NCI-H524 treated with DMSO at 0.1 percent for 48 hours (cell line): ENCODE measurements at regions not wholly inside any gene's neighbourhood (a gene's known extent, or its start where the extent isn't known, plus 50 kb on each side); places are given as distances from the start of the nearest gene placed in this dataset.
"Not testable (repeated sequence)": the region's sequence is repeated elsewhere in the genome, so short reads cannot be mapped to it uniquely, and the experiment has no call there.

Source experiments
- DNase-seq: peaks from one replicate; lab custom pipeline; 2025; lab: John Stamatoyannopoulos, UW

DNA sequence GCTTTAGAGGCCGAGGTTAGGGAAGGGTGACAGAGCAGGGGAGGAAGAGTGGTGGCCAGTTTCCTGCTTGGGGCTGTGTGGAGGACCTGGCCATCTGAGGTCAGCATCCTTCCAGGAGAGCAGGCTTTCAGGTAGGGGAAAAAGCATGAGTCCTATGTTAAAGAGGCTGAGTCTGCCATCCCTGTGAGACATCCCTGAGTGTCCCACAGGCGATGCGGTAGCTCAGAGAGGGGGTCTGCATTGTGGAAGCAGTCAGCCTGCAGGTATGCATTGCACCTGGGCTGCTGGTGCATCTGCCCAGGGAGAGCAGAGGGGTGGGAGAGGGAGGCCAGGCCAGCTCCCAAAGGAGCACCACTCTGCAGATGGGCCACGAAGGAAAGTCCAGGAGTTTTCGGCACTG is 282.1 kb upstream of the ZNF32 start:
- DNase-seq: no peak

DNA sequence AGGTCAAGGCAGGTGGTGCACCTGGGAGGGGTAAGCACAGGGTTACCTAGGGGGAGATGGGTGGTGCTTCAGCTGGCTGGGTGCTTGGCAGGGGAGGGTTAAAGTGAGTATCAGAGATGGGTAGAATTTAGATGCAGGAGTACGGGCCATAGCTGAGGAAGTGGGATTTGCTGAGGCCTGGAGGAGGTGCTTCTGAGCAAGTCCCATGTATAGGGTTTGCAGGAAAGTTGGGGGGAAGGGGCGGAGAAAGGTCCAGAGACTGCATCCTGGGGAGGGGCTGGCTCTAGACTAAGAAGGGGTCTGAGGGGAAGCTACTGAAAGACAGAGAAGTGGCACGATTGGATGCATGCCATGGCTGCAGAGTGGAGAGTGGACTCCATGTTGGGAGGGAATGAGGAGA is 281.6 kb upstream of the ZNF32 start:
- DNase-seq: no peak

DNA sequence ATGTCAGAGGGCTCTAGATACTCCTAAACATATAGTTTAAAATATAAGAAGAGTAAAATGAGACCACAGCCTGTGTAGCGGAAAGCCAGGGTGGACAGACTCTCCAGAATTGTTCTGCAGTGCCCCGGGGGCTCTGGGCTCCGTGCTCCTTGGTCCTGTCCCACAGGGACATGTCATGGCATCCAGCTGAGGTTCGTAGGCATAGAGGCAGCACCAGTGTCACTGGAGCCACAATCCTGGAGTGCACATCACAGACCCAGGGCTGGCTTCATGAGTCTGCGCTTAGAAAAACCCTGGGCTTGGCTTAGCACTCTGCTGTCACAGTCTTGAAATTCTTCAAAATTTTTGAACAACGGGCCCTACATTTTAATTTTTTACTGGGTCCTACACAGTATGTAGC is 280.4 kb upstream of the ZNF32 start:
- no peak for DNase-seq

DNA sequence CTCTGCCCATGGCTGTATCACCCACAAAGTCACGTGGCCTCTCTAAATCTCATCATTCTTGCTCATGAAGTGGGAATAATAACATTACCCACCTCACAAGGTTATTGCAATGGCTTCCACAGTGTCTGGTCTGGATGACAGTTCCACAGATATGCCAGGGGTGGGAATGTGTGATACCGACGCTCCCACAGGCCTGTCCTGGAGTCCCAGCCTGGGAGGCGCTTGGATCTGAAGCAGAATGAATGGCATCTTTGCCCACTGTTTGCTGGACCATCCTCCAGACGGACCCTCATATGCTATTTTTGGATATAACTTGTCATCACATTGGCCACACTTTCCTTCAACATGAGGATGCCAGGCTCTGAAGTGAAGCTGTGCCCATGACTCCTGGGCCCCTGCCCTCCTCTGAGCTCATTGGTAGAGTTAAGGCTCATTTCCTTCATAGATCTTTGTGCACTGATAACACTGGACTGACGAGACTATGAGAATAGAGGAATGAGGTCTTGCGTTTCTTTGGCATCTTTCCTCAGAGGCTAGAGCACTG is 279.8 kb upstream of the ZNF32 start:
- DNase-seq: no peak

DNA sequence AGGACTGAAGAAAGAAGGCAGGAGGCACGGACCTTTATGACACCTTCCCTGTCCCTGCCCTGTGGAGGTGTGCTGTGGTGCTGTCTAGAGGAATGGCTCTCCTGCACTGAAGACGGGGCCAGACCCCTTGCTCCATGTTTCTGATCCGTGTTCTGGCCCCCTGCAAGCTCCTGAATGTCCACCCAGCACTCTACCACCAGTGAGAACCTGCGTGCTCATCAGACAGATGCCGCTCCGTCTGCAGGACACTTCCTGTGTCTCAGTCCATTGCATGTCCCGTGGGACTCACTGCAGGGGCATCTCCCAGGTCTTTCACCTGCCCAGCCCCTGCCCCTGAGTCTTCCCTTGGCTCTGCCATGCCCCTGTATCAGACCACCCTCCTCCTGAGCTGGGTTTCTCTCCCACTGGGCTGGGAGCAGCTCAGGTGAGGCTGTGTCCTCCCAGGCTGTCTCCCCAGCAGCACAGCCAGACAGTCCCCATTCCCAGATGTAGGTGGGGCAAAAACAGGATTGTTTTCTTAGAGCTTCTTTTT is 278.3 kb upstream of the ZNF32 start:
- DNase-seq: no peak

DNA sequence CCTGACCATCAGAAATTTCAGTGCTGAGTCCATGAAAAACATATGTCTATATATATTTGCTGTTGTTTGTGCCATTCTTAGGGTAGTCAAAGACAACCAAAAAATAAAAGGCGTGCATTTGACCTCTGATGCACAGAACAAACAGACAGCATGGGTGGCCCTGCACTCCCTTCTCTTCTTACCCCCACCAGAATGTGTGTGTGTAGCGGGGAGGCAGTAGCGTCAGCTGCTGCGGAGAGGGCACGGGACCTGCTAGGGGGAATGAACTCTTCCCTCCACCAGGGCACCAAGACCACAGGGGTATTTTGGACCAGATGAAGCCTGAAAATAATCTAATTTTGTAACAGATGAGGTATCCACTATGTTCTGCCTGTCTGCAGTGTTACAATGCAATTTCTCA is 277.7 kb upstream of the ZNF32 start:
- no peak for DNase-seq

DNA sequence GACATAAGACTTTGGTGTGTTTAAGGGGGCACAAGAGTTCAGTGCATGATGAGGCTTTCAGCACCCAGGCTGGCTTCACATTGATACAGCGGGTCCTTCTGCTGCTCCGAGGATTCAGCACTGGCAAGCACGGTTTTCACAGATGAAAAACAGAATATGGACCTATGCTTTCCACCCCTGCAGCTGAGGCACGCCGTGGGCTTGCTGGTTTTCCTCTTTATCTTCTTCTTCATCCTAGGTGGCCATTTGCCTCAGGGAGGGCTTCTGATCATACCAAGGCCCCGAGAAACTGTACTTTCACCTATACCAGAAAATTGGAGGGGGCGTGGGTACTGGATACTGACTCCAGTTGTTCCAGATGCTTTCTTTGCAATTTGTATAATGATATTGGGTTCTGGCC is 277.1 kb upstream of the ZNF32 start:
- no peak for DNase-seq

DNA sequence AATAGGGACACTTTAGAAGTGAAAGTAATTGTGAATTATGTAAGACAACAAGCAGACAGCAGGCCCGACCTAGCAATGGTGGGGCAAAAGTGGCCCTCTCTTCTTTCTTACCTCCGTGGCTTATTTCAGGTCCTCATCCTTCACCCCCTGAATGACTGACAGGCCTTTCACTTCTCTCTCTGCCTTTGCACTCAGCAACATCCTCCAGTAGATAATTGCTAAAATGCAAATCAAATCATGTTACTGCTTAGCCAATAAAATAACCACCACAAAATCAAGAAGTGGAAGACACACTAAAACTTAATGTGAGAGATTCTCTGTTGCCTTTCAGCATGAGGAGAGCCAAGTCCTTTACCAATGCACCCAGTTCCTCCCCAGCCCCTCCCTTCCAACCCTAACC is 274.6 kb upstream of the ZNF32 start:
- DNase-seq: no peak

DNA sequence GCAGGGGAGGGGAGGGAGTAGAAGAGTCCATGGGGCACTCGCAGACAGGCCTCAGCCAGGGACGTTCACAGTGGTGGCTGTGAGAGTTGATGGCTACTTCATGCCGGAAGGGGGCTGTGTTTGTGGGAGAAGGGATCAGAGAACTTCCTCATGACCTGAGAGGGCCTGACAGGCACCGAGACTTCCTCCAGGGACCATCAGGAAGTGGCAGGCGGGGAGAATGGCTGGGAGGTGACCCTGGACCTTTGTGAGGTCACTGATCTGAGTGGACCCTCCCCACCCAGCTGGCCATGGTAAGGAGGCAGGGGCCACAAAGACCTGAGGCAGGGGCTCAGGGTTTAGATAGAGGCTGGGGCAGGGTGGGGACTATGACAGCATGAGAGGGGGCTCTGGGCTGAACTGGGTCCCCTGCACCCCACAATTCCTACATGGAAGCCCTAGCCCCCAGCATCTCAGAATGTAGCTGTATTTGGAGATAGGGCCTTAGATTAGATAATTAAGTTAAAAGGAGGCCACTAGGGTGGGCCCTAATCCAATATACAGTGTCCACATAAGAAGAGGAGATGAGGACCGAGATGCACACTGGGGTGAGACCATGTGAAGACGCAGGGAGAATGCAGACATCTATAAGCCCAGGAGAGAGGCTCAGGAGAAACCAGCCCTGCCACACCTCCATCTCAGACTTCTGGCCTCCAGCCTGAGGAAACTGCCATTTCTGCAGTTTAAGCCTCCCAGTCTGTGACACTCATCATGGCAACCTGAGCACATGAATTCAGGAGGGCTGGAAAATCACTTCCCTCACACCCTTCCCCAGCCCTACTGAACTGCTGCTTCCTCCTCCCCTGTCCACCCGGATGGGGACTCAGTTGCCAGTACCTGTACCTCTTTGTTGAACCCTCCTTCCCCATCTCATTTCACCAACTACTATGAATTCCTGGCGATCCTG is 273.9 kb upstream of the ZNF32 start:
- no peak for DNase-seq

DNA sequence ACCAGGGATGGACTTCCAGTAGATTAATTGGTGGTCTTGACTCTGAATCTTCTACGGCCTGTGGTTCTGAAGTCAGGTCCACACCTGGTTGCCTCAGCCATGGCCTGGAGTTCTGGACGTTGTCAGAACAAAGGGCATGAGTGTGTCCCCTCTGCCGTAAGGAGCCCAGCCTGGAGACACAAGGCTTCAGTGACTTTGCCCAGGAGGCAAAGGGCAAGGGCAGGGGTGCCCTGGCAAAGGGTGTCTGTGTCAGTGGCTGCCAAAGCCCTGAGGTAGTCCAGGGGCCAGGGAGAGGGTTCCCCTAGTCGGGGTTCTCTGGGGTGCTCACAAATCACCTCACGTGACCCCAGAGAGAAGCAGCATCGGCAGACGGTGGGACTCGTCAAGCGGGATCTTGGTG is 273.2 kb upstream of the ZNF32 start:
- no peak for DNase-seq

DNA sequence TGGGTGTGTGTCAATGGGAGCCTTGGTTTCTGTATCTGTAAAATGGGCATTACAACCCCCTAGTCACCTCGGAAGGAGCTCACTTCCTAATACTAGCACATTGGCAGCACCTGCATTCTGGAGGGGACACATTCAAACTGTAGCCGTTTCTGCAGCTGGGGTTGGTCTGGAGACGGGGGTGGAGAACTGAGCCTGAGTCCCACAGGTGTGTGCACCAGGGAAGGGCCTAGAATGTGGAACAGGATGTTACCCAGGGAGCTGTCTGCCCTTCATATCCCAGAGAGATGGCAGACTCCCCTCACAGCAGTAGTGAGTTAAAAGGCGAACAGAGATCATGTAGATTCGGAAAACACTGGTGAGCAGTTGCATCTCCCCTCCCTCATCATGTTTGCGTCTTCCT is 272.8 kb upstream of the ZNF32 start:
- no peak for DNase-seq

DNA sequence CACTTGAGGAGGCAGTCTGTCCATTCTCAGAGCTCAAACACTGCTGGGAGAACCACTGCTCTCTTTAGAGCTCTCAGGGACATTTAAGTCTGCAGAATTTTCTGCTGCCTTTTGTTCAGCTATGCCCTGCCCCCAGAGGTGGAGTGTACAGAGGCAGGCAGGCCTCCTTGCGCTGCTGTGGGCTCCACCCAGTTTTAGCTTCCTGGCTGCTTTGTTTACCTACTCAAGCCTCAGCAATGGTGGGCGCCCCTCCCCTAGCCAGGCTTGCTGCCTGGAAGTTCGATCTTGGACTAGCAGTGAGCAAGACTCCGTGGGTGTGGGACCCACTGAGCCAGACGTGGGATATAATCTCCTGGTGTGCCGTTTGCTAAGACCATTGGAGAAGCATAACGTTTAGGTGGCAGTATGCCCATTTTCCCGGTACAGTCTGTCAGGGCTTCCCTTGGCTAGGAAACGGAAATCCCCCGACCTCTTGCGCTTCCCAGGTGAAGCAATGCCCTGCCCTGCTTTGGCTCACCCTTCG is 271.6 kb upstream of the ZNF32 start:
- not testable (repeated sequence) for DNase-seq

DNA sequence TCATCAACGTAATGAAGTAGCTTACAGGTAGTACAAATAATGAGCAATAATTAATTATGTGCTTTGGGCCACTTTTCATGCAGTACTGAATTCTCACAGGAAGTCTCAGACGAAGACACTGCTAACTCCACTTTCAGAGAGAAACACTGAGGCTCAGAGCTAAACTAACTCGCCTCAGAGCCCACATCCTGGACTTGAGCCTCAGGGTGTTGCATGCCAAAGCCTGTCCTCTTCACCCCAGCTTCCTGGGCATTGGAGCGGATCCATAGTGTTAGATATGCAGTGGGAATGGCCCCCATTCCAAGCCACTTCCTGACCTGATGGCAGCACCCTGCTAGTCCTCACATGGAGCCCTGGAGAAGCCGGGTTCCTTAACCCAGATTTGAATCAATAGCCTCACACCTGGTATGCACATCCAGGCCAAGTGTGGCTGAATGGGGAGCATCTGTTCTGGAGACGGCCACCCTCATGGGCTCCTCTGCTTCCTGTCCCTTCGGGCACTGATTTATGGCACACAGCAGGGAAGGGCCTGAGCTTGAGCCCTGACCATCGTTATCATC is 265.1 kb upstream of the ZNF32 start:
- DNase-seq: no peak

DNA sequence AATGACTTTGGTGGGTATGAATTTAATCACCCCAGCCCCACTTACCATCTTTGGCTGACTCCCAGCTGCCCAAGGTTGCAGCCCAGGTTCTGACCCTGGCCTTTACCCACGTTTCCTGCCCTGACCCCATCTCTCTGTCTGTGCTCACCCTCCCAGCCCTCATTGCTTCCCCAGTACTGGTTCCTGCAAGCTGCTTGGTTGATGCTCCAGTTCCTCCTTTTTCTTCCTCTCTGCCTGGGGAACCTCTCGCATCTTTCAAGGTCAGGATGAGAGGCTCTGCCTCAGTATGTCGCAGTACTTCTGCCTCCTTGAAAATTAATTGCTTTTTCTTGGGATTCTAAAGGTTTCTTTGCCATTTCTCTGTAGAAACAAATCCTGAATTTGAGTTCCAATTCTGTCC is 263.8 kb upstream of the ZNF32 start:
- DNase-seq: no peak

DNA sequence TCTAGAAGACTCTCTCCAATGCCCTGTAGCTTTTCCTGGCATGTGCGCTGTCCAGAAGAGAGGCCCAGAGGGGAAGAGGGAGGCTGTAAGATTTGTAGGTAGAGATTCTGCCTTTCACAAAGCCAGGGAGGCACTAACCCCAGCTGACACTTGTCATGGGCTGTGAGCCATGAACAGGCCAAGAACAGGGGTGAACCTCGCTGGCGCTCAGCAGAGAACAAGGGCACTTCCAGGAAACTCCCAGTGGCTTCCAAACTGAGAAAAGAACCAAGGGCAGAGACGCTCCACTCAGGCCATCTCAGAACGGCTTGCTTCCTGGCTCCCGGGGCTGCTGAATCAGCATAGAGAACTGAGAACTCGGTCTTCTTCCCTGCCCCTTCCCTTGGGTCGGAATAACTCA is 257.8 kb upstream of the ZNF32 start:
- no peak for DNase-seq

DNA sequence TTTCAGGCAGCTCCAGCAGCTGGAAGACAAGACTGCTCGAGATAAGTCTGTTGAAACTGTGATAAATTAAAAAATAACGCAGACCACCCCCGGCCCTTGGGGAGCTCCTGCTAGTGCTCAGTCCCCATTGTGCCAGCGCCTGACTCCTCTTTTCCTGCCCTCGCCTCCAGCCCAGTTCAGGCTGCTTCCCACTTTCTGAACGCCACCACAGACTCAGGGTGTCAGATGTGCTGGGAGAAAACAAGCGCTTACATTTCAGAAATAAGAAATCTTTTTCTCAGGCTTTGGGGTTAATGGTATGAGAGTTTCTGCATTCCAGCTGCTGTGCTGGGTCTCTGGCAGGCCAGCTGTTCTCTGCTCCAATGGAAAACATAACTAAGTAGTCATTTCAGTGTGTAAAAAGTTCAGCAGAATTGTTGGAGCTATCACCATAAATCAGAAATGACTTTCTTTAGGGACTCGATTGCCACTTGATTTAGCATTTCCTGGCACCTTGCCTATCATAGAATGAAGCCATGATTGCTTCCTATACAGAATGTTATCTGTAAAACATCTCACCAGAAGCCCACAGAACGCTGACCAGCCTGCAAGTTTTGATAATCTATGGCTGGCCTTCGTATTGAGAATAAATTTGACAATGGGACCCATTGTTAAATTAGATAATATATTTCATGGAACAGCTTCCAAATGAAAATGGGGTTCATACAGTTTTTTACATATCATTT is 257.0 kb upstream of the ZNF32 start:
- no peak for DNase-seq

DNA sequence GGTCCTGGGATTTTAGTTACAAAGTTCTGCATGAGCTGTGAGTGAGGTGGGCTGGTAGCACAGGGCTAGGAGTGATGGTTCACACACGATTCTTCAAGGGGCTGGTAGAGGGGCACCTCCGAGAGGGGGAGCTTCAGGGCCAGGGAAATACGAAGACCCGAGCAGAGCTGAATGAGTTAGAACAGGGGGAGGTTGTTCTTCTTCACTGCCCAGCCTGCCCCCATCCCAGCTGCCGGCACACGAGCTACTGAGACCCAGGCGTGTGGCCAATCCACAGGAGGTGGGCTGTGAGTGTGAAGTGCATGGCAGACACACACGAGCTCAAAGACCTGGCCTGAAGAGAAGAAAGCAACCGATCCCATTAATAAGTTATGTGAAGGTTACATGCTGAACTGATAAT is 256.2 kb upstream of the ZNF32 start:
- DNase-seq: no peak

DNA sequence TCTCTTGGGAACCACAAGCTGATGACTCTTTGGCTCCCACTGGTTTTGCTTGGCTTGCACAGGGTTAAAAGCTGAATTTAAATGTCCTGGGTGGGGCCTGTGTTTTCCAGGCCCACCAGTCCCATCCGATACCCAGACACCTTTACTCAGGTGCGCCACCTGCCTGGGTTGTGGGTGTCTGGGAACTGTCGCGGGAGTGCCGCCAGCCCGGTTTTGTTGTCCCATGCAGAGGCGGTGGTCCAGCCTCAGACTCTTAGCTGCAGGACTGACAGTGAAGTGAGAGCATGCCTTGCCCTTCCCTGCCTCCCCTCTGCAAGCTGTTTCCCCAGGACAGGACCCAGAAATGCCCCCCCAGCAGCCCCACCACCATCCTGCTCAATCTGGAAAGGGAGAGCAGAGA is 255.6 kb upstream of the ZNF32 start:
- no peak for DNase-seq

DNA sequence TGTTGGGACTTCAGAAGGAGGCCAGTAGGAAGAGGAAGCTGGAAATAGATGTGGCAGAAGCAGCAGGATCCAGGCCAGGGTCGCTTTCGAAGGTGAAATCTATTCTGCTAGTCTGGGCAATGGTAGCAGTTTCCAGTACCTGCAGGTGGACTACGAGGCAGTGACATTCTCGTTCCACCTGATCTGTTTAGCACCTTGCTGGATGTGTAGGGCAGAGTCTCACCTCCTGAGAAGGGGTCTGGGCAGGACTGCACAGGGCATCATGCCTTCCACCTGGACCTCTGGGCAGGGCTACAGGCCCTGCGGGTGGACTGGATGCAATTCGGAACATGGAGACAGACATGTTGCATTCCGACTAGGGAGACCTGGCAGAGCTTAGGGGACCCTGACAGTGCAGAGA is 254.8 kb upstream of the ZNF32 start:
- DNase-seq: no peak

DNA sequence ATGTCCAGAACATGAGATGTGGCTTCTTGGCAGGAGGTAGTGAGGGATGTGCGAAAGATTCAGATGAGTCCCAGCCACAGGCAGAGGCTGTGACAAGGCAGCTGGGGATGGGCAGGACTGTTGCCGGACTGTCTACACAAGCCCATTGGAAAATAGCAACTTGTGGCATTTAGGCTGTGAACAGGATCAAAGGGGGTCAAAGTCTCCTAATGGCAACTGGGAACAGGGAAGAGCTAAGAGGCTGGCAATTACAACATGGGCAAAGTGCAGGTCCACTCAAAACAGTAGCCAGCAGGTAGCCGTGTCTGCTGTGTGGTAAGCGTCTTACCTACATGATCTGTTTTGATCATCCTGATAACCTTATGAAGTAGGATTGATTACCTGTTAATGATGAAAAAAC is 254.2 kb upstream of the ZNF32 start:
- no peak for DNase-seq

DNA sequence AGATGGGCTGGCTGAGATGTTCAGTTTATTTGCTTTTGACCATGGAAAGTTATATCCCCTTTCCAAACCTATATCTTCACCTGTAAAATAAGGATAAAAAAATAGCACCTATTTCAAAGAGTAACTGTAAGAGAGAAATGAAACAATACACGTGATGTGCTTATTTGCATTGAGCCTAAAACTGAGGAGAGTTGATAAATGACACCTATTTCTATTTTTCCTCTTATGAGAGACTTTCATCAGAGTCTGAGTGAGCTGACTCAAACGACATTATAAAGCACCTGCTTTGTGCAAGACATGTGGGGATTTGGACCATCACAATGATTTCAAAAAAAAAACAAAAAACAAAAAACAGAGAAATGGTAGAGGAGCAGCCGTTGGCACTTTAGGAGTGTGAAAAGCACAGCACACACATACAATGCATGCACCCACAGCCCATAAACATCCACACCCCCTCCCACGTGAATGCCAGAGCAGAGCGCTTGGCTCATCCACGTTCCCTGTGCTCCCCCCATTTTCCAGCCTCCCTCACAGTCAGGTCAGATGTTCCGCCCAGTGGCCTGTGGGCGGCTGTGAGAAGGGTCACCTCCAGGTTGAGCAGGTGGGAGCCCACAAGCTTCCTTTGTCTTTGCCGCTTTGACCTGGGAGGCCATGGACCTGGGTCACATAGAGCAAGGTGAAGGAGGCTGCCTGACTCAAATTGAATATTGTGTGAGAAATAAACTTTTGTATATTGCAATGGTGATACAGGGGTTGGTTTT is 253.2 kb upstream of the ZNF32 start:
- no peak for DNase-seq

DNA sequence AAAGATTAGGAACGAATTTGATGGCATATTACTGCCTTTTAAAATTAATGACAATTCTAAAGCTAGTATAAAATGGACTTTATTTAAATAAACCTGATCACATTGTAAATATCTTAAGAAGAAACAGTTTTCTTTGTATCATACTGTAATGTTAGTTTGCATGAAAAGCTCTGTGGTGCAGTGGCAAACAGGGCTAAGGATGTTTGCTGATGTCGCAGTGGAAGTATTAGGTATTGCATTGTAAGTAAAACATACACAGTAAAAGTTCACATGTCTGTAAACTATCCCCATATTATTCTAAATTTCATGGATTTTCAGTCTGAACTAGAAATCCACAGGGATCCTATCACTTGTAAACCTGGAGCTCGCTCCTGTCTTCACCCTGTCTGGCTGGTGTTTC is 252.6 kb upstream of the ZNF32 start:
- no peak for DNase-seq
